Breast epithelium (tissue), 3 donors: ENCODE measurements at regions not wholly inside any gene's neighbourhood (a gene's known extent, or its start where the extent isn't known, plus 50 kb on each side); places are given as distances from the start of the nearest gene placed in this dataset.

Experiments
- CTCF ChIP-seq, 3 donors: fragments of 450-650 bp; IDR thresholded peaks; one replicate each; pipeline ENCODE4 v1.5.1; 2016 to 2017; ENCODE audit warnings: antibody characterized with exemption in 3 of 3, mild to moderate bottlenecking in 3 of 3, moderate library complexity in 3 of 3
- POLR2AphosphoS5 ChIP-seq, 3 donors: sonication (generic); formaldehyde crosslinking; IDR thresholded peaks; one replicate each; pipeline ENCODE4 v1.6.1; 2017; ENCODE audit warnings: antibody characterized with exemption in 3 of 3

- no peak for TF ChIP-seq CTCF (IDR thresholded peaks at IDR 0.05)
- no peak for TF ChIP-seq POLR2AphosphoS5 (IDR thresholded peaks at IDR 0.05)
Measured at GRCh38 chr5:112511920-112512319, 92.8 kb upstream of the EPB41L4A start.
